RWPE2 (cell line): ENCODE measurements at regions not wholly inside any gene's neighbourhood (a gene's known extent, or its start where the extent isn't known, plus 50 kb on each side); places are given as distances from the start of the nearest gene placed in this dataset.
"Not testable (repeated sequence)": the region's sequence is repeated elsewhere in the genome, so short reads cannot be mapped to it uniquely, and the experiment has no call there.

Source experiments
- ATAC-seq: fragments of 200-7000 bp; cut with Tn5 transposase; 3 replicates; pipeline ENCODE4 v1.9.1; 2021; ENCODE audit warnings: low read depth
- DNase-seq: peaks from one replicate; pipeline ENCODE4 v3.0.0-alpha.2; 2020; ENCODE audit warnings: low spot score
- H3K27ac ChIP-seq: fragments of 450-650 bp; 2 replicates; pipeline ENCODE4 v1.5.1; 2017; ENCODE audit warnings: mild to moderate bottlenecking; ENCODE audit not compliant: poor library complexity, severe bottlenecking
- H3K27me3 ChIP-seq: fragments of 250-450 bp; sonication (Bioruptor Pico); 2 replicates; pipeline ENCODE4 v1.5.1; 2021; ENCODE audit warnings: mild to moderate bottlenecking, moderate library complexity; ENCODE audit not compliant: insufficient read depth, poor library complexity, severe bottlenecking
- H3K36me3 ChIP-seq: fragments of 250-450 bp; sonication (Bioruptor Pico); 2 replicates; pipeline ENCODE4 v1.5.1; 2020; ENCODE audit warnings: low read depth, mild to moderate bottlenecking, moderate library complexity
- H3K4me1 ChIP-seq: fragments of 250-450 bp; sonication (Bioruptor Pico); 2 replicates; pipeline ENCODE4 v1.5.1; 2021; ENCODE audit warnings: mild to moderate bottlenecking, moderate library complexity; ENCODE audit not compliant: insufficient read depth, poor library complexity, severe bottlenecking
- H3K4me3 ChIP-seq: fragments of 250-450 bp; sonication (Bioruptor Pico); 2 replicates; pipeline ENCODE4 v1.5.1; 2021; ENCODE audit warnings: mild to moderate bottlenecking, moderate library complexity; ENCODE audit not compliant: severe bottlenecking
- H3K9me3 ChIP-seq: fragments of 250-450 bp; sonication (Bioruptor Pico); 2 replicates; pipeline ENCODE4 v1.5.1; 2021; ENCODE audit warnings: mild to moderate bottlenecking, moderate library complexity; ENCODE audit not compliant: severe bottlenecking
- TF ChIP-seq, protein P1 (sequence below): fragments of 450-650 bp; IDR thresholded peaks from one replicate; pipeline ENCODE4 v1.5.1; 2017; ENCODE audit warnings: mild to moderate bottlenecking, moderate library complexity; ENCODE audit not compliant: poor library complexity, severe bottlenecking

DNA sequence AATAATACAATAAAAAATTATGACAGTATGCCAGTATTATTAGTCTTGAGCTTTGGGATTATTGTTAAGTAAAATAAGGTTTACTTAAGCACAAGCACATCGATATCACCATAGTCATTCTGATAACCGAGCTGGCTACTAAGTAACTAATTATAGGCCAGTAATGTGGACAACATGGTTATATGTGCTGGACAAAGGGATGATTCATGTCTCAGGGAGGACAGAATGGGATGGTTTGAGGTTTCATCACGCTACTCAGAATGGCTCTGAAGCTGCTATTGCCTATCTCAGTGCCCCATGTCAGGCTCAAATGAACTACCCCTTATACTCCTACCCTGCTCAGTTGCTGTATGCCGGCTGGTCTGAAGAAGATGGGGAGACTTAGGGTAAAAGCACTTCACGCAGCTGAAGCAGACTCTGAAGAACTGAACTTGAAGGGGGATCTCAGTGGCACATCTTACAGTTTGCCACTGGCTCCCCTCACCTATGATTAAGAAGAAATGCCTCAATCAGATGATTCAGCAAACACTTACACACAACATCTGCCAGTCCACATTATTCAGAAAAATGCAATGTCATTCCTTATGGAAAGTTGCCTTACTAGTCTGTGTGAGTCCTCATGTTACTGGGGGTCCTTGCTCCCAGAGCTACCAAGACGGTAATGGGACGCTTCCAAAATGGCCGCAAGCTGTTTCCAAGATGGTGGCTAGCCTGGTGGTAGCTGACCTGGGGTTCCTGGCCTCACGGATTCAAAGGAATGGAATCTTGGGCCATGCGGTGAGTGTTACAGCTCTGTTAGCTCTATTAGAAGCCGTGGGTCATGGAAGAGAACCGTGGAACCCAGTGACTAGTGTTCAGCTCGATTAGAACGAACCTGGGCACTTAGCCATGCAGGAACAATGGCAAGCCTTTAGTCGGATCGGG, 1098.6 kb downstream of the TAF11L14 start:
- no peaks in the 10 kb centered on the region for H3K4me1 ChIP-seq
- no peaks in the 10 kb centered on the region for H3K36me3 ChIP-seq
- no peak overlapping the region for H3K4me3 ChIP-seq
- H3K27ac ChIP-seq, result no peak overlapping the region
- no peak for DNase-seq
- no peaks in the 10 kb centered on the region for H3K9me3 ChIP-seq
- no peaks in the 10 kb centered on the region for H3K27me3 ChIP-seq
- ATAC-seq, result no peak
- TF ChIP-seq, protein P1, sequence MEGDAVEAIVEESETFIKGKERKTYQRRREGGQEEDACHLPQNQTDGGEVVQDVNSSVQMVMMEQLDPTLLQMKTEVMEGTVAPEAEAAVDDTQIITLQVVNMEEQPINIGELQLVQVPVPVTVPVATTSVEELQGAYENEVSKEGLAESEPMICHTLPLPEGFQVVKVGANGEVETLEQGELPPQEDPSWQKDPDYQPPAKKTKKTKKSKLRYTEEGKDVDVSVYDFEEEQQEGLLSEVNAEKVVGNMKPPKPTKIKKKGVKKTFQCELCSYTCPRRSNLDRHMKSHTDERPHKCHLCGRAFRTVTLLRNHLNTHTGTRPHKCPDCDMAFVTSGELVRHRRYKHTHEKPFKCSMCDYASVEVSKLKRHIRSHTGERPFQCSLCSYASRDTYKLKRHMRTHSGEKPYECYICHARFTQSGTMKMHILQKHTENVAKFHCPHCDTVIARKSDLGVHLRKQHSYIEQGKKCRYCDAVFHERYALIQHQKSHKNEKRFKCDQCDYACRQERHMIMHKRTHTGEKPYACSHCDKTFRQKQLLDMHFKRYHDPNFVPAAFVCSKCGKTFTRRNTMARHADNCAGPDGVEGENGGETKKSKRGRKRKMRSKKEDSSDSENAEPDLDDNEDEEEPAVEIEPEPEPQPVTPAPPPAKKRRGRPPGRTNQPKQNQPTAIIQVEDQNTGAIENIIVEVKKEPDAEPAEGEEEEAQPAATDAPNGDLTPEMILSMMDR, result no peak

GRCh38 chr5:18736051-18736398, 1101.8 kb downstream of the TAF11L14 start:
- DNase-seq, result no peak

GRCh38 chr5:18736736-18737135, 1102.5 kb downstream of the TAF11L14 start:
- not testable (repeated sequence) for H3K27ac ChIP-seq, ATAC-seq

More at GRCh38 chr5:18736051-18736398, 1101.8 kb downstream of the TAF11L14 start:
- no peak for ATAC-seq
- H3K4me3 ChIP-seq, result no peak overlapping the region
- no peak overlapping the region for H3K27ac ChIP-seq
- no peaks in the 10 kb centered on the region for H3K36me3 ChIP-seq
- TF ChIP-seq, protein P1, result no peak
- no peaks in the 10 kb centered on the region for H3K9me3 ChIP-seq
- no peaks in the 10 kb centered on the region for H3K4me1 ChIP-seq
- H3K27me3 ChIP-seq, result no peaks in the 10 kb centered on the region

DNA sequence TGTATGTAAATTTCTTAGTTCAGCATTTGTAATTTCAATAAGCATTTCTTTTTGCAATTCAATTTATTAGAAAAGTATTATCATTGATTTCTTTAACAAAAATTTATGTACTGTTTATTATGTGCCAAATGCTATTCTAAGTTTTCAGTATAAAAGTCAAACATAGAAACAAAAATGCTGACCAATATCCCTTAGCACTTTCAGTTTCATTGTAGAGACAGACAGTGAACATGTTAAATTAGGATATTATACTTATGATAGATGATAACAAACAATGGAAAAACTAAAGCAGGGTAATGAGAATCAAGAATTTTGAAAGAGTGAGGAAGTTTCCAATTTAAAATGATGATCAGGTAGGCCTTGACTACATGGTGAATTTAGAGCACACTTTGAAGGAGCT, 1106.0 kb downstream of the TAF11L14 start:
- no peaks in the 10 kb centered on the region for H3K27me3 ChIP-seq
- no peaks in the 10 kb centered on the region for H3K4me1 ChIP-seq
- ATAC-seq, result no peak
- no peak overlapping the region for H3K27ac ChIP-seq
- TF ChIP-seq, protein P1, result no peak
- H3K36me3 ChIP-seq, result no peaks in the 10 kb centered on the region
- no peak overlapping the region for H3K4me3 ChIP-seq
- H3K9me3 ChIP-seq, result no peaks in the 10 kb centered on the region
- DNase-seq, result no peak

More at GRCh38 chr5:18736736-18737135, 1102.5 kb downstream of the TAF11L14 start:
- not testable (repeated sequence) for H3K4me3 ChIP-seq, H3K9me3 ChIP-seq, H3K36me3 ChIP-seq, DNase-seq, H3K27me3 ChIP-seq, H3K4me1 ChIP-seq

DNA sequence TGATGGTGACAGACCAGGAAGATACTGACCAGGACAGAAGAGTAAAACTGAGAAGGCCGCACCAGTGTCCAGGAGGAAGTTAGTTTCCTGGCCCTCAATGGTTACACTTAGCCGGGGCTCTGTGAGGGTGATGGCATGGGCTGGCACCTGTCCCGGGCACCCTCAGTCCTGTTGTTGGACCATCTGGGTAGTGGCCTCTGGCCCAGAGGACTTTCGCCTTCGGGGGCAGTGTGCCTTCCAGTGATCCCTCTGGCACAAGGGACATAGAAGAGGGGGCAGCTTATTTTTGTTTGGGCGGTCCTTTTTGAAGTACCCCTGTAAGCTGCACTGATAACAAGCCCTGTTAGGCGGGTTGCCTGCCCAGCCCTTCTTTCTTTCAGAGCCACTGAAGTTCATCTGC, 1108.6 kb downstream of the TAF11L14 start:
- no peaks in the 10 kb centered on the region for H3K36me3 ChIP-seq
- H3K4me1 ChIP-seq, result no peaks in the 10 kb centered on the region
- H3K4me3 ChIP-seq, result no peak overlapping the region
- H3K27me3 ChIP-seq, result no peaks in the 10 kb centered on the region
- TF ChIP-seq, protein P1, result no peak
- DNase-seq, result no peak
- H3K9me3 ChIP-seq, result no peaks in the 10 kb centered on the region
- ATAC-seq, result no peak
- no peak overlapping the region for H3K27ac ChIP-seq
